Activated CD4-positive, alpha-beta T cell treated with anti-CD3 and anti-CD28 coated beads for 36 hours (primary cell): ENCODE measurements at regions not wholly inside any gene's neighbourhood (a gene's known extent, or its start where the extent isn't known, plus 50 kb on each side); places are given as distances from the start of the nearest gene placed in this dataset.

Source experiments
- ATAC-seq: fragments of 200-7000 bp; cut with Tn5 transposase; one replicate; pipeline ENCODE4 v1.10.0; 2021; ENCODE audit warnings: mild to moderate bottlenecking, moderate library complexity
- CTCF ChIA-PET: fragments of 350-600 bp; sonication (Branson Sonifier 250); formaldehyde crosslinking; loops from one replicate; lab custom pipeline; 2021; ENCODE audit warnings: antibody characterized with exemption; lab: Charles Lee
- POLR2A ChIA-PET: fragments of 350-600 bp; sonication (Branson Sonifier 250); formaldehyde crosslinking; loops from one replicate; lab custom pipeline; 2021; ENCODE audit warnings: antibody characterized with exemption, inconsistent platforms; lab: Charles Lee
- DNase-seq: peaks from one replicate; pipeline ENCODE4 v3.0.0-alpha.2; 2020
- H3K27ac Mint-ChIP-seq: one replicate; pipeline ENCODE4 v1.8.0; 2021; ENCODE audit warnings: mixed read lengths
- H3K27me3 Mint-ChIP-seq: one replicate; pipeline ENCODE4 v1.8.0; 2021; ENCODE audit warnings: mixed read lengths
- H3K36me3 Mint-ChIP-seq: one replicate; pipeline ENCODE4 v1.8.0; 2021; ENCODE audit warnings: low read depth, mixed read lengths
- H3K4me1 Mint-ChIP-seq: one replicate; pipeline ENCODE4 v1.8.0; 2021; ENCODE audit warnings: mixed read lengths
- H3K4me3 Mint-ChIP-seq: one replicate; pipeline ENCODE4 v1.8.0; 2021; ENCODE audit warnings: mild to moderate bottlenecking, moderate library complexity, mixed read lengths
- H3K9me3 Mint-ChIP-seq: one replicate; pipeline ENCODE4 v1.8.0; 2021; ENCODE audit warnings: low read depth, mixed read lengths
- intact Hi-C, 2 experiments: fragments of 100-400 bp; cut with DNase I in 1 of 2; cut with micrococcal nuclease in 1 of 2; formaldehyde crosslinking; loops; one replicate each; pipeline versions ENCODE4 v1.14.2 to v1.15.1; 2022 to 2024; cut with DNase I, micrococcal nuclease

GRCh38 chr5:8807636-8808035 lies 738.2 kb downstream of the SEMA5A start:
- no peaks in the 10 kb centered on the region for H3K27me3 Mint-ChIP-seq
- no peak for ATAC-seq
- peaks cover 25% of the 10 kb centered on the region for H3K9me3 Mint-ChIP-seq
- ChIA-PET CTCF (no interaction called here), POLR2A (no interaction called here)
- no peak for DNase-seq
- H3K27ac Mint-ChIP-seq: no peak overlapping the region
- no peak overlapping the region for H3K4me3 Mint-ChIP-seq
- no peaks in the 10 kb centered on the region for H3K36me3 Mint-ChIP-seq
- no peaks in the 10 kb centered on the region for H3K4me1 Mint-ChIP-seq
- intact Hi-C loops: no loop called here

GRCh38 chr5:8811581-8811980 lies 734.3 kb downstream of the SEMA5A start:
- no peak for ATAC-seq
- Mint-ChIP-seq H3K27me3 (no peaks in the 10 kb centered on the region), H3K27ac (no peak overlapping the region), H3K36me3 (no peaks in the 10 kb centered on the region), H3K4me3 (no peak overlapping the region), H3K4me1 (no peaks in the 10 kb centered on the region), H3K9me3 (peaks cover 29% of the 10 kb centered on the region)
- intact Hi-C loops: no loop called here
- ChIA-PET CTCF (no interaction called here), POLR2A (no interaction called here)
- no peak for DNase-seq

- ATAC-seq (no peak), DNase-seq (no peak)
- H3K9me3 Mint-ChIP-seq: peaks cover 25% of the 10 kb centered on the region
- ChIA-PET POLR2A (no interaction called here), CTCF (no interaction called here)
- intact Hi-C loops: no loop called here
- no peaks in the 10 kb centered on the region for H3K36me3 Mint-ChIP-seq
- no peaks in the 10 kb centered on the region for H3K27me3 Mint-ChIP-seq
- no peak overlapping the region for H3K4me3 Mint-ChIP-seq
- H3K4me1 Mint-ChIP-seq: no peaks in the 10 kb centered on the region
- H3K27ac Mint-ChIP-seq: no peak overlapping the region
Observed at GRCh38 chr5:8813180-8813579, 732.7 kb downstream of the SEMA5A start.

GRCh38 chr5:8814105-8814504 lies 731.8 kb downstream of the SEMA5A start:
- no peaks in the 10 kb centered on the region for H3K36me3 Mint-ChIP-seq
- ATAC-seq (no peak), DNase-seq (no peak)
- H3K27me3 Mint-ChIP-seq: no peaks in the 10 kb centered on the region
- no peaks in the 10 kb centered on the region for H3K4me1 Mint-ChIP-seq
- ChIA-PET POLR2A (no interaction called here), CTCF (no interaction called here)
- H3K4me3 Mint-ChIP-seq: no peak overlapping the region
- H3K27ac Mint-ChIP-seq: no peak overlapping the region
- H3K9me3 Mint-ChIP-seq: peaks cover 25% of the 10 kb centered on the region
- intact Hi-C loops: no loop called here

- POLR2A ChIA-PET: no interaction called here
- H3K9me3 Mint-ChIP-seq: peaks cover 5% of the 10 kb centered on the region
- CTCF ChIA-PET: no interaction called here
- no peaks in the 10 kb centered on the region for H3K36me3 Mint-ChIP-seq
- H3K4me3 Mint-ChIP-seq: no peak overlapping the region
- no peak for DNase-seq
- no peaks in the 10 kb centered on the region for H3K27me3 Mint-ChIP-seq
- no peaks in the 10 kb centered on the region for H3K4me1 Mint-ChIP-seq
- no peak overlapping the region for H3K27ac Mint-ChIP-seq
- intact Hi-C loops: no loop called here
- ATAC-seq: no peak
Observed at GRCh38 chr5:8824371-8824770, 721.5 kb downstream of the SEMA5A start.

GRCh38 chr5:8825139-8825757 lies 720.6 kb downstream of the SEMA5A start:
- no peak for DNase-seq
- CTCF ChIA-PET: no interaction called here
- peaks cover 5% of the 10 kb centered on the region for H3K9me3 Mint-ChIP-seq
- no peaks in the 10 kb centered on the region for H3K36me3 Mint-ChIP-seq
- POLR2A ChIA-PET: no interaction called here
- H3K27me3 Mint-ChIP-seq: no peaks in the 10 kb centered on the region
- no peak overlapping the region for H3K27ac Mint-ChIP-seq
- no peak for ATAC-seq
- H3K4me1 Mint-ChIP-seq: no peaks in the 10 kb centered on the region
- intact Hi-C loops: no loop called here
- no peak overlapping the region for H3K4me3 Mint-ChIP-seq

GRCh38 chr5:8826508-8826907 lies 719.4 kb downstream of the SEMA5A start:
- intact Hi-C loops: no loop called here
- Mint-ChIP-seq H3K36me3 (no peaks in the 10 kb centered on the region), H3K4me1 (no peaks in the 10 kb centered on the region), H3K27ac (no peak overlapping the region), H3K27me3 (no peaks in the 10 kb centered on the region), H3K4me3 (no peak overlapping the region), H3K9me3 (peaks cover 7% of the 10 kb centered on the region)
- POLR2A ChIA-PET: no interaction called here
- CTCF ChIA-PET: no interaction called here
- DNase-seq: no peak
- no peak for ATAC-seq

GRCh38 chr5:8827696-8828095 lies 718.2 kb downstream of the SEMA5A start:
- intact Hi-C loops: no loop called here
- Mint-ChIP-seq H3K9me3 (peaks cover 4% of the 10 kb centered on the region), H3K27me3 (no peaks in the 10 kb centered on the region), H3K4me3 (no peak overlapping the region), H3K36me3 (no peaks in the 10 kb centered on the region), H3K27ac (no peak overlapping the region), H3K4me1 (no peaks in the 10 kb centered on the region)
- ATAC-seq (no peak), DNase-seq (no peak)
- POLR2A ChIA-PET: no interaction called here
- CTCF ChIA-PET: no interaction called here

- intact Hi-C loops: no loop called here
- Mint-ChIP-seq H3K36me3 (no peaks in the 10 kb centered on the region), H3K4me1 (no peaks in the 10 kb centered on the region), H3K27ac (no peak overlapping the region), H3K4me3 (no peak overlapping the region), H3K9me3 (peaks cover 4% of the 10 kb centered on the region), H3K27me3 (no peaks in the 10 kb centered on the region)
- ATAC-seq (no peak), DNase-seq (no peak)
- POLR2A ChIA-PET: no interaction called here
- CTCF ChIA-PET: no interaction called here
Observed at GRCh38 chr5:8828596-8829322, 717.1 kb downstream of the SEMA5A start.

GRCh38 chr5:8829323-8830029 lies 716.4 kb downstream of the SEMA5A start:
- Mint-ChIP-seq H3K36me3 (no peaks in the 10 kb centered on the region), H3K9me3 (peaks cover 4% of the 10 kb centered on the region), H3K4me1 (no peaks in the 10 kb centered on the region), H3K27me3 (no peaks in the 10 kb centered on the region), H3K27ac (no peak overlapping the region), H3K4me3 (no peak overlapping the region)
- CTCF ChIA-PET: no interaction called here
- intact Hi-C loops: no loop called here
- DNase-seq (no peak), ATAC-seq (no peak)
- POLR2A ChIA-PET: no interaction called here

GRCh38 chr5:8831251-8831650 lies 714.6 kb downstream of the SEMA5A start:
- no peak for DNase-seq
- Mint-ChIP-seq H3K36me3 (no peaks in the 10 kb centered on the region), H3K27ac (no peak overlapping the region), H3K4me1 (no peaks in the 10 kb centered on the region), H3K9me3 (peaks cover 4% of the 10 kb centered on the region), H3K4me3 (no peak overlapping the region), H3K27me3 (no peaks in the 10 kb centered on the region)
- intact Hi-C loops: no loop called here
- ATAC-seq: no peak
- CTCF ChIA-PET: no interaction called here
- POLR2A ChIA-PET: no interaction called here

GRCh38 chr5:8831854-8832253 lies 714.0 kb downstream of the SEMA5A start:
- Mint-ChIP-seq H3K36me3 (no peaks in the 10 kb centered on the region), H3K4me1 (no peaks in the 10 kb centered on the region), H3K27me3 (no peaks in the 10 kb centered on the region), H3K27ac (no peak overlapping the region), H3K4me3 (no peak overlapping the region), H3K9me3 (peaks cover 4% of the 10 kb centered on the region)
- no peak for ATAC-seq
- ChIA-PET CTCF (no interaction called here), POLR2A (no interaction called here)
- no peak for DNase-seq
- intact Hi-C loops: no loop called here
